Head of caudate nucleus (tissue), 42 donors: ENCODE measurements at regions not wholly inside any gene's neighbourhood (a gene's known extent, or its start where the extent isn't known, plus 50 kb on each side); places are given as distances from the start of the nearest gene placed in this dataset.
"Not testable (repeated sequence)": the region's sequence is repeated elsewhere in the genome, so short reads cannot be mapped to it uniquely, and the experiment has no call there.

Experiments
- DNase-seq, 42 donors: peaks; one replicate each; pipeline versions ENCODE4 v3.0.0 to v3.0.0-alpha.2; 2020 to 2021; ENCODE audit warnings: mixed read lengths in 7 of 42
- intact Hi-C: fragments of 100-400 bp; cut with DNase I; formaldehyde crosslinking; loops from one replicate; pipeline ENCODE4 v1.15.0; 2022

DNA sequence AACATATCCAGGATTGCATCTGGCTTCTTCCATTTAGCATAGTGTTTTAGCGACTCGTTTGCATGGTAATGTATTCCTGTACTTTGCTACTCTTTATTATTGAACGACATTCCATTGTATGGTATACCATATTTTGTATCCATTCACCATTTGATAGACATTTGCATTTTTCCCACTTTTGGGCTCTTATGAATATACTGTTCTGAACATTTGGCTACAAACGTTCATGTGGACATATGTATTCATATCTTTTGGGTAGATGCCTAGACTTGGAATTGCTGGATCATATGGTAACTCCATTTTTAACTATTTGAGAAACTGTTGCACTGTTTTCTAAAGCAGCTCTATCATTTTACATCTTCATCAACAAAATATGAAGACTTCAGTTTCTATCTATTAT is 383.7 kb upstream of the AKR1E2 start:
- intact Hi-C loops, result no loop called here
- no peak for DNase-seq

DNA sequence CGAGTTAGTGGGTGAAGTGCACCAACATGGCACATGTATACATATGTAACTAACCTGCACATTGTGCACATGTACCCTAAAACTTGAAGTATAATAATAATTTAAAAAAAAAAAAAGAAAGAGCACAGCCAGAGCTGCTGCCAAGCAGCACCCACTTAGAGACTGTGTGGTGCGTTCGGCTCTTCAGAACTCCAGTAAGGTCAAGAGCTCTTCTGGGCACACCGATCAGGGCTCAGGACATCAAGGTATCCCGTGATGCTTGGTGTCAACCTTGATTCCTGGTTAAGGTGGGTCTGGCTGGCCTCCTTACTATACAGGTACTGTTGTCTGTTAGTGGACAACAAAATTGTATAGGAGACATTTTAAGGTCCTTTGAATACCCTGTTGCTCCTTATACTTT is 385.7 kb upstream of the AKR1E2 start:
- no peak for DNase-seq
- intact Hi-C loops, result no loop called here

DNA sequence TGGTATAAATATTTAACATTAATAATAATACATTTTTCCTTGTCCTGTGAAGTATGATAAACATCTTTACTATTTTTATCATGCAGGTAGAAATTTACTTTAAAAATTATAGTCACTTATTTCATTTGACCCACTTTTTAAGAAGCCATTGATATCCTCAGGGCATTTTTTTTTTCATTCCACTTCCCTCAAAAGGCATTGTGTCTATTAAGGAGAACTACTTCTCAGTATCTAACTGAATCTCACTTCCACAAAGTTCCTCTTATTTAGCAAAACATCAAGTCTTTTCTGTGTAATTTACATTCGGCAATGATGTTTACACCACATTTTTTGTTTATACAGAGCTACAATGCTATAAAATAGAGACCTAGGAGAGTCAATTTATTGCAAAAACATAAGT is 388.2 kb upstream of the AKR1E2 start:
- intact Hi-C loops, result no loop called here

DNA sequence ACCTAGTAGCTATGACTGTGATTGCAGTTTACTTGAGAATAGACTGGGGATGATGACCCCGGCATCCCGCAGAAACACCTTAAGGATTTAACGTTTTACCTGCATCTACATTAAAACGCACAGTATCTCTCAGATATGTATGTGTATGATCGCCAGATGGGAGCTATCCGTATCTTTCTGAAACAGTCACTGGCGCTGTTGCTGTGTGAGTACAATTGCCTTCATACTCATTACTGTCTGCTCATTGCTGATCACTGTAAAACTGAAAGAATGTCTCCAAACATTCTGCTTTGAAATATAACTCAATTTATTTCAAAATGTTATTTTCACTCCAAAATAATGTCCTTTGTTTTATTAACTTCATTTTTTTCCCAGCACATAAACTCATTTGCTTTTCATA is 388.9 kb upstream of the AKR1E2 start:
- intact Hi-C loops, result no loop called here
- no peak for DNase-seq

More for the DNA sequence above, 388.2 kb upstream of the AKR1E2 start:
- no peak for DNase-seq

DNA sequence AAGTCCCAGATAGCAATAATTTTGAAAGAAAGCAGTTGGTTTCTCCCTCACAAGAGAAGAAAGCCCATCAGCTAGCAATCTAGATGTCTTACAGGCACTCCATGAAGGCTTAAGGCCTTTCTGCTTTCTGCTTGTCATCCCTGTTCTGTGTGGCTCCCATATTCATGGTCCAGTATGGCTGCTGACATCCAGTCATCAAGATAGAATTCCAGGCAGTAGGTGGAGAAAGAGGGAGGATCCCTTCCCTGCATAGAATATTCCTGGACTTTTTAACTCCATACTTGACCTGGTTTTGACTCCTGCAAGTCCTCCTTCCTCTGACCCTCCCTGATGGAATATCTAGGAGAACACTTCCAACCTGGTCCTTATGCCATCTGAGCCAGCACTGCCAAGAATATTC is 389.9 kb upstream of the AKR1E2 start:
- DNase-seq, result no peak
- intact Hi-C loops, result no loop called here

DNA sequence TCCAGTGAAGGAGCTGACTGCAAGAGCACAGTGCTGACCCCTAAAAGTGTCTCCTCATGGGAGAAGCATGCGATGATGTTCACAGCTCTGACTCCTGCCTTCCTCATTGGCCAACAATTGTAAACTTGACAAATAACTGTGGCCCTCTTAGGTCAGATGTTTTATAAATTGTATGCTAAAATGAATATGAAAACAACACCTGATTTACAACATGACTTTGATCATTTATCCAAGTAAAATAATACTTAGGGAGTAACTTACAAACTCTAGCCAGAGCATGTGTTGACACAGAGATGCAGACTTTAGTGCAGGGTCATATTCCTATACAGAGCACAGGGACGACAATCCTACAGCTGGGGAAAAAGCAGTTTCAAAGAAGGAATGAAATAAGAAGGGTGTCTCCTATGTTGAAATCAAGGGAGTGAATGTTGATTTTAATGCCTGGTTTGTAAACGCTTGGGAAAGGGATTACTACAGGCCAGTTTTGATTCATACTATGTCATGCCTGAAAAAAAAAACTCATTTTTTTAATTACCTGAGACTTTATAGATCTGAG is 391.4 kb upstream of the AKR1E2 start:
- DNase-seq, result no peak

DNA sequence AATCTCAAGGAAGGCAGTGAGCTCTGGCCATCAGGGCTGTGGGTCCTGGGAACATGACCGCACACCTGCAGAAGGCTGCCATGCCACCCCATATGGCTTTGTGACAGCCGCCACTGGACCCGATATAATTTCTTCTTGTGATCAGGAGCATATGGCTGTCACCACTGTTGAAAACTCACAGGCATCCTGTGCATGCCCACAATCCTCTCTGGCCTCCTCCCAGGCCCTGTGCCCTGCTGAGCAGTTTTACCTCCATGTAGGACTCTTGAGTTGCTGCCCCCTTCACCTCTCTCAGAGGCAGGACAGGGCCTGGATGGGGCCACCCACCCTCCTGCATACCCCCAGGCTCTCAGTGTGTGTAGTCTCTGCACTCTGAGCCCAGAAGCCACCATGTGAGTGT is 391.9 kb upstream of the AKR1E2 start:
- DNase-seq, result no peak
- intact Hi-C loops, result no loop called here

More for the DNA sequence above, 391.4 kb upstream of the AKR1E2 start:
- intact Hi-C loops, result no loop called here

DNA sequence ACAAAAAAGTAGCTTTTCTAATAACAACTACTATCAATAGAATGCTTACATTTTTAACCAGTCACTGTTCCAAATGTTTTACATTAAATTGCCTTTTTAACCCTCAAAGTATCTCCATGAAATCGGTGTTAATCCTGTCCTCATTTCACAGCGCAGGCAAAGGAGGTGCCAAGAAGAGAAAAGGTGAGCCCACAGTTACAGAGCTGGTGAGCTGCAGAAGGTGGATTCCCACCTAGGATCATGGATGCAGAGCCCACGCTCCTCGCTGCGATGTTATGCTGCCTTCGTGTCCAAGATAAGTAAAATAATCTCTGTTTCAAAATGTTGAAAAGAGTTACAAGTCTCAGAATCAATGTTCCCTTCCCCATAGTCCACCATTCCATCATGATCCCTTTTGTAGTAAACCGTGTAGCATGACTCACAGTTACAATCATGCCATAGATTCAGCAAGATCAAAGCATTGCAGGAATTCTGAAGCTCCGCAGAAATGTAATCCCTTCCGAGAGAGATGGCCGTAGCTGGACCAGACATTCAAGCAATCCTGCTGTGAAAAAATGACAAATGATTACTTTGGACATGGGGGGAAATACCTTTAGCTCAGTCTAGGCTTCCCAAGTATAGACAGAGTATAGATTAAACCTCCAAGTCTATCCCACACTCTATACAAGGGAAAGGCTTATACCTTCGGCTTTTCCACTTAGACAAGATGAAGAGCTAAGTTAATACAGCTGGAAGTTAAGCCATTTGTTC is 394.7 kb upstream of the AKR1E2 start:
- intact Hi-C loops, result no loop called here
- no peak for DNase-seq

DNA sequence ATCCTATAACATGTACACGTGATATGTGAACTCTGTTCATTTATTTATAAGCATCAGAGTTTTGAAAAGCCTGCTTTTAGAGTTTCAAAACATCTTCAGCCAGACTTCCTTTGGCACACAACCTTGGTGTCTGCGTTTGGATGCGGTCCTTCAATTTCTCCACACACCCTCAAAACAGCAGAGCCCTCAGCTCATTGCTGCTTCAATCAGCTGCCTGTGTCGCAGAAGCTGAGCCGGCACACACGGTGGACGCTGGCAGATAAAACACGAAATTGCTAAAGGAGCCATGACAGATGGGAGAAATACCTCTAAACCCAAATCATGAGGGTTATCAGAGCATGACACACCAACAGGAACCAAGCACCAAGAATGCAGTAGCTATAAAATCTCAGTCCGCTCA is 396.4 kb upstream of the AKR1E2 start:
- intact Hi-C loops, result no loop called here
- DNase-seq, result no peak

DNA sequence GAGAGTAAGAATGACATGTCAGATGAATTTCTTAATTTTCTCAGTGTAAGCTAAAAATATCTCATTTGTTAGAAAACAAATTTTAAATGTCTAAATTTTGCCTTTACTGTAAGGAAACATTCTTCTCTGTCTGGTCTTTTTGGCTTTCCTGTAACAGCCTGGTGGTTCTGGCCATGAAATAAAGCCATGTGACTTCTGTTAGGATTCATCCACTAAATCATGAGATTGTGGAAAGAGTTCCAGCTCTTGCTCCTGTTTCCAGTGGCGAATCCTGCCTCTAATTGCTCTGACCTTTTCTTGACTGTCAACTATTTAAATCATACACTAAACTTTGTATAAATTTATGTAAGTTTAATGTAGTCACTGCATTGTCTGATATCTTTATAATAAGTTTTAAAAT is 398.5 kb upstream of the AKR1E2 start:
- DNase-seq, result no peak
- intact Hi-C loops, result no loop called here

DNA sequence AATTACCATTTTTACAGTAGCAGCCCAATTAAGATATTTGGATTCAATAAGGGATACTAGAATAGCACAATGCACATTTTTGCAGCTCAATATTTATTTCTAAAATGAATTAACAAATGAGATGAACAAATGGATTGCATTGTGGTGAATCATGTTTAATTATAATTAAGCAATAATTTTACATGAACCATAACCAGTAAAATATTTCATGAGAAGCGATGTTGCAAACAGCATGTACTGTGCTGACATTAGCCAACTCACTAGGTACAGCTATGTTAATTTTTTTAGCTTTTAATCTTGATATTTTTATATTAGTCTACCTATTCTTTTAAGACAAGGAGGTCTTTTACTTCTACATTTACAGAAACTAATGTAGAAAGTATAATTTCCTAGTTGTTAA is 399.1 kb upstream of the AKR1E2 start:
- DNase-seq, result no peak
- intact Hi-C loops, result no loop called here

DNA sequence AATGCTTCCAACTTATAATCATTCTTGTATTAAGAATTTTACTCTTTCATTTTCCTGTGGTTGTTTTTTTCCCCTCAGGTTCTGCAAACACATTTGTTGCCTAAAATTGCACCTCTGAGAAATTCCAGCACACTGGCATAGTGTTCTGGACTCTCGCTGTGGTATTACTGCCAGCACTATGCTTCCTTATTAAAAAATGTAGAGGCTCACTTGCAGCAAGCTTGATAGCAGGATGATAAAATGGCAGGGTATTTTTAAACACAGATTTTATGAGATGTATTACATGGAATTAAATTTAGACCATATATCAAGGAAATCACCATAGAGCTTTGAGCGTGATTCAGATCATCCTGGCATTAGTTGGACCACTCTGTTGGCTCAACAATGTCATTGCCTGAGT is 416.7 kb upstream of the AKR1E2 start:
- DNase-seq, result no peak
- intact Hi-C loops, result no loop called here

DNA sequence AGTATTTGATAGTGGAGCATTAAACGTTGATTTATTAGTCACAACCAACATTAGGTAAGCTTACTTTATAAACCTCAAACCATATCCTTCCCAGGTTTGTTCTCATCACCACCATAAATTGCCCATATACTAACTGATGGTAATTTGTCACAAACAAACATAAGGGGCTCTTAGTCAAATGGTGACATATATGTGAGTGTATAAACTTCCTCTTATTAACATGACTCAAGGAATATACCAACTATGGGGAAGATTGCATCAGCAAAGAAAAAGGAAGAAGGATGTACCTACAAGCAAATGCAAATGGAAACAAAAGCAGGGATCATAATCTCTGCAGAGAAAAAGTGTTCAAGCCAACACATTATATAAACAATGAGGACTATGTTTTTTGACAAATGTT is 418.2 kb upstream of the AKR1E2 start:
- DNase-seq, result no peak
- intact Hi-C loops, result no loop called here

DNA sequence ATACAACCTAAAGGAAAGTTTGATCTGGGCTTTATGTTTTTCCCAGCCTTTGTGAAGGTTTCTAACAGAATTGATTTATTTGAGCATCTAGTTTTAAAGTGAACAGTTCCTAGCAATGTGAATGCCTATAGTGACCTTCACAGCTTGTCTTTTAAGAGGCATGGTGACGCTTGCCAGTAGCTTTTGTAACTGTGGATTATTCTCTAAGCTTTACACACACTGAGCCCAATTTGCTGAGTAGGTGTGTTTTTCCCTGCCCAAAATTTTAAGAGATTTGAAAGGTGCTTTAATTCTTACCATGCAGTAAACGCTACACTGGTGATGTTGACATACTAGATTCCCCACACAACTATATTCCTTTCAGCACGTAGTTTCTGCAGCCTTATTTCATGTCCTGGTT is 420.2 kb upstream of the AKR1E2 start:
- intact Hi-C loops, result no loop called here
- DNase-seq, result no peak

DNA sequence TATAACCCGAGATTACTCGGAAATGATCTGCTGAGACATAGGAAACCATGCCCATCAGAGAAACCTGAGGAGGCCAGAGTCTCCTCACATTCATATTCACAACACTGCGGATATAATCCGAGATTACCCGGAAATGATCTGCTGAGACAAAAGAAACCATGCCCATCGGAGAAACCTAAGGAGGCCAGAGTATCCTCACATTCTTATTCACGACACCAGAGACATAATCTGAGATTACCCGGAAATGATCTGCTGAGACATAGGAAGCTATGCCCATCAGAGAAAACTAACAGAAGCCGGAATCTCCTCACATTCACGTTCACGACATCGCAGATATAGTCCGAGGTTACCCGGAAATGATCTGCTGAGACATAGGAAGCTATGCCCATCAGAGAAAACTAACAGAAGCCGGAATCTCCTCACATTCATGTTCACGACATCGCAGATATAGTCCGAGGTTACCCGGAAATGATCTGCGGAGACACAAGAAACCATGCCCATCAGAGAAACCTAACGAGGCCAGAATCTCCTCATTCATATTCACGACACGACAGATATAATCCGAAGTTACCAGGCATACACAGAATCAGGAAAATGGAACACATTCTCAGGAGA is 422.3 kb upstream of the AKR1E2 start:
- no peak for DNase-seq
- intact Hi-C loops, result no loop called here

DNA sequence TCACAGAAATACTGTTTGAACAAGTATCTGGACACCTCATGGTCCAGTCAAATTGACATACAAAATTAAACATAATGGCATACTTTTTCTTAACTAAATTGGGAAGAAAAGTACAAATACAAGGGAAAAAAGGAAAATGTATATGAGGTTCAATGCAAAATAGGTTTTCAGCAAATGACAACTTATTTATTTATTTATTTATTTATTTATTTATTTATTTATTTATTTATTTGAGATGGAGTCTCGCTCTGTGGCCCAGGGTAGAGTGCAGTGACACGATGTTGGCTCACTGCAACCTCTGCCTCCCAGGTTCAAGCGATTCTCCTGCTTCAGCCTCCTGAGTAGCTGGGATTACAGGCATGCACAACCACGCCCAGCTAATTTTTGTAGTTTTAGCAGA is 424.9 kb upstream of the AKR1E2 start:
- intact Hi-C loops, result not testable (repeated sequence)

DNA sequence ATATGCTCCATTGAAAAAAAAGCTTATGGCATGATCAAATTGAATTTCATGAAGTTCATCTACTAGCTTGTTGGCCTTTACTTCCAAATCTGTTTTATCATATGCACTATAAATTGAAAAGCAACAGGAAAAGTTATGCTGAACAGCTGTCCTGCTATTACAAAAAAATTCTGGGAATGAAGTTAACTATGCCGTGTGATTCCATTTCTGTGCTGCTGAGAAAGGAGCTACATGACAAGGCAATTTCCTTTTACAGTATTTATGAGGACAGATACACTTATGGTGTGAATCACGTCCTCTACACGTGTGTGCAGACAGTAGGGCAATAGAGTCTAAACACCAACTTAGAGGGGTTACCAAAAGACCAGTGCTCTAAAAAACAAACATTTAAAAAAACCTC is 426.5 kb upstream of the AKR1E2 start:
- intact Hi-C loops, result no loop called here
- DNase-seq, result no peak

More for the DNA sequence above, 424.9 kb upstream of the AKR1E2 start:
- not testable (repeated sequence) for DNase-seq

DNA sequence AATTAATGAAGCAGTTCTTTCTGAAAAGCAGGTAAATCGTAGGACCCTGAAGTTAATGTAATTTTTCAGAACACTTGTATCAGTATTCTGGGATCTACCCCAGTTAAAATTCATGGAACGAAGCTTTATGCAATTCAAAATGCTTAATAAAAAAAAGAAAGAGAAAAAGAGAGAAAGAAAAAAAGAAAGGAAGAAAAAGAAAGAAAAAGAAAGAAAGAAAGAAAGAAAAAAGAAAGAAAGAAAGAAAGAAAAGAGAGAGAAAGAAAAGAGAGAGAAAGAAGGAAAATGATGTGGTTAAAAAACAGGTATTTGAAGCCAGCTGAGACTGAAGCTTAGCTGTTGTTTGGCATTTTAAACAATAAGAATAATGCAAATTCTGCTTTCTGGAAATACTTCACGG is 427.4 kb upstream of the AKR1E2 start:
- no peak for DNase-seq
- intact Hi-C loops, result no loop called here

DNA sequence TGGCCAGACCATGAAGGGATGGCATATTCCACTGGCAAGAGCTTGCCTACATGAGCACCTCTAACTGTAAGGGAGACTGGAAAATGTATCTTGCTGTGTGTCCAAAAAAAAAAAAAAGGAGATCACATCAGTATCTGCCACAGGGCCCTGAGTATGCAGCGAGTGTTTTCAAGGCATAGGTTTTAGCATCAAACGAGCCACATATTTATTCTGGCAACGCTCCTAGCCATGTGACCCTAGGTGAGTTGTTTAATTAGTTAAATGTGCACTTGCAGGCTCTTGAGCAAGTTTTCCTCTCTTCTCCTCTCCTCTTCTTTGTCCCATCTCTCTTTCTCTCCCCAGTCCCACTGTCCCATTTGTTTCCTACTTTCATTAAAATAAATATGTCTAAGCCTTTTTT is 428.7 kb upstream of the AKR1E2 start:
- DNase-seq, result no peak
- intact Hi-C loops, result no loop called here

DNA sequence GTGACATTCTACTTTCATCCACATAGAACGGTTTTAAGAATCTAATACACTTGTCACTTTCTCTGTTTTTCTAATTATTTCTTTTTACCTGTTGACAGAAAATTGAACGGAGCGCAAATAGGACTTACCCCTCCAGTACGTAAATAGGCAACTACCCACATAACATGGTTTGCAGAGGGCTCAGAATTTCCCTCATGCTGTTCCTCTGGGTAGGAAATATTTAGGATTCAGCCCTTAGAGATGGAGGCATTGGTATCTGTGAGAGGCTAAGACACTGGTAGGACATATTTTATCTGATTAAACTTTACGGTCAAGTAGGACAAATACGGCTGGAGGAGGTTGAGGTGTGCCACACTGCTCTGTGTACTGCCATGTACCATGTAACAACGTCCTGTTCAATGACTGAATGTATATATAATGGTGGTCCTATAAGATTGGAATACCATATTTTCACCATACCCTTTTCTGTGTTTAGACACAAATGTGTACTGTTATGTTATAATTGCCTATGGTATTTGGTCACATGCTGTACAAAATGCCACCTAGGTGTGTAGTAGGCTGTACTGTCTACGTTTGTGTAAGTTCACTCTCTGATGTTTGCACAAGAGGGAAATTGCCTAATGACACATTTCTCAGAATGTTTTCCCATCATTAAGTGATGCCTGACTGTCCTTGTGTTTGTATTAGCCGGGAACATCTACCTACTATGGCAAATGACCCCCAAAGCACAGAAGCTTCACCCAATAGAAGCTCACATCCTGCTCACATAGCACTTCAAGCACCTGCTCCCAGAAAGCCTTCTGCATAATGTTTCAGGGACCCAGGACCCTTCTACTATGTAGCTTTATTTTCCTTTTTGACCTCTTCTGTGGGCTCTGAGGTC is 429.4 kb upstream of the AKR1E2 start:
- no peak for DNase-seq
- intact Hi-C loops, result no loop called here
